Hepatocyte (in vitro differentiated cells): ENCODE measurements at regions not wholly inside any gene's neighbourhood (a gene's known extent, or its start where the extent isn't known, plus 50 kb on each side); places are given as distances from the start of the nearest gene placed in this dataset.

Source experiments
- EZH2 ChIP-seq: fragments of 200-600 bp; sonication (generic); IDR thresholded peaks from 2 replicates; pipeline ENCODE4 v1.6.1; 2016; ENCODE audit warnings: antibody characterized with exemption, mild to moderate bottlenecking, borderline replicate concordance
- EZH2phosphoT487 ChIP-seq: fragments of 200-600 bp; sonication (generic); IDR thresholded peaks from one replicate; pipeline ENCODE4 v1.6.1; 2018; ENCODE audit warnings: antibody characterized with exemption, mild to moderate bottlenecking, low read depth, moderate library complexity; ENCODE audit not compliant: unreplicated experiment, severe bottlenecking
- TF ChIP-seq, protein P1 (sequence below): fragments of 200-600 bp; sonication (generic); IDR thresholded peaks from 2 replicates; pipeline ENCODE4 v1.5.1; 2016; ENCODE audit warnings: antibody characterized with exemption, mild to moderate bottlenecking; ENCODE audit not compliant: poor library complexity

DNA sequence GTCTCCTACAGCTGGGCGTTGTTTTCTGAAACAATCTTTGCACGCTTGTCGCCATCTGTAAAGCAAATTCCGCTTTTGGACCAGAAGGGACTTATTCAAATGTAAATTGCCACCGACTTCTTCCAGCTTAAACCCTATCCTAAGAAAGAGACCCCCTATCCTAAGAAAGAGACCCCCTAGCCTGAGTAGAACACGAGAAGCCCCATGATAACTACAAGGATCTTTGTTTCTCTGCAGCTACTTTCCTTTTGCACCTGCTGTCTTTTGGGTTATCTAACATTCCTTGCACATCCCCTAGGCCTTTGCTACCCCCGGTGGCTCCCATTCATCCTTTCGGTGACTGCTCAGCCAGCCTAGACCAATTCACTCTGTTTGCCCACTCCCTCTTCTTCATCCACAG is 536.0 kb upstream of the PRKX start:
- TF ChIP-seq, protein P1, sequence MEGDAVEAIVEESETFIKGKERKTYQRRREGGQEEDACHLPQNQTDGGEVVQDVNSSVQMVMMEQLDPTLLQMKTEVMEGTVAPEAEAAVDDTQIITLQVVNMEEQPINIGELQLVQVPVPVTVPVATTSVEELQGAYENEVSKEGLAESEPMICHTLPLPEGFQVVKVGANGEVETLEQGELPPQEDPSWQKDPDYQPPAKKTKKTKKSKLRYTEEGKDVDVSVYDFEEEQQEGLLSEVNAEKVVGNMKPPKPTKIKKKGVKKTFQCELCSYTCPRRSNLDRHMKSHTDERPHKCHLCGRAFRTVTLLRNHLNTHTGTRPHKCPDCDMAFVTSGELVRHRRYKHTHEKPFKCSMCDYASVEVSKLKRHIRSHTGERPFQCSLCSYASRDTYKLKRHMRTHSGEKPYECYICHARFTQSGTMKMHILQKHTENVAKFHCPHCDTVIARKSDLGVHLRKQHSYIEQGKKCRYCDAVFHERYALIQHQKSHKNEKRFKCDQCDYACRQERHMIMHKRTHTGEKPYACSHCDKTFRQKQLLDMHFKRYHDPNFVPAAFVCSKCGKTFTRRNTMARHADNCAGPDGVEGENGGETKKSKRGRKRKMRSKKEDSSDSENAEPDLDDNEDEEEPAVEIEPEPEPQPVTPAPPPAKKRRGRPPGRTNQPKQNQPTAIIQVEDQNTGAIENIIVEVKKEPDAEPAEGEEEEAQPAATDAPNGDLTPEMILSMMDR, result no peak
- TF ChIP-seq EZH2 (no peak), EZH2phosphoT487 (no peak)
